ENCODE measurements at regions not wholly inside any gene's neighbourhood (a gene's known extent, or its start where the extent isn't known, plus 50 kb on each side); places are given as distances from the start of the nearest gene placed in this dataset.

DNA sequence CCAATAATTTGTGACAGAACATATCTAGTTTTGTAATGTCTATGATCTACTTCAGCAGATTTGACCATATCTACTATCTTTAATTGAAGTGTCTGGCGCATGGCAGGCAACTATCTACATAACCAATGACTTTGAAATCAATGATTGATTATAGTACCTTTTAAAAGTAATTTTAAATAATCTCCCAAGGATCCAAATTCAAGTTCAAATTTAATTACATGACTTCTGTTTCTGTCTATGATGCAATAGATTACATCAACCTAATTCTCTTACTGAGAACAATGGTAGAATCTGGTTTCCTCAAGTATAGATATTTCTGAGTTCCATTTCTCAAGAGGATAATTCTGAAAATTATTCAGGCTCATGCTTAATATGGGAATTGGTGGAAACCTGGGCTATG lies 177.4 kb upstream of the IL15 start:
- no peak for DNase-seq (ENCODE audit: low read depth)
- no peak overlapping the region for H3K4me3 ChIP-seq (ENCODE audit: low read depth, low read length)
- TF ChIP-seq, protein P1, sequence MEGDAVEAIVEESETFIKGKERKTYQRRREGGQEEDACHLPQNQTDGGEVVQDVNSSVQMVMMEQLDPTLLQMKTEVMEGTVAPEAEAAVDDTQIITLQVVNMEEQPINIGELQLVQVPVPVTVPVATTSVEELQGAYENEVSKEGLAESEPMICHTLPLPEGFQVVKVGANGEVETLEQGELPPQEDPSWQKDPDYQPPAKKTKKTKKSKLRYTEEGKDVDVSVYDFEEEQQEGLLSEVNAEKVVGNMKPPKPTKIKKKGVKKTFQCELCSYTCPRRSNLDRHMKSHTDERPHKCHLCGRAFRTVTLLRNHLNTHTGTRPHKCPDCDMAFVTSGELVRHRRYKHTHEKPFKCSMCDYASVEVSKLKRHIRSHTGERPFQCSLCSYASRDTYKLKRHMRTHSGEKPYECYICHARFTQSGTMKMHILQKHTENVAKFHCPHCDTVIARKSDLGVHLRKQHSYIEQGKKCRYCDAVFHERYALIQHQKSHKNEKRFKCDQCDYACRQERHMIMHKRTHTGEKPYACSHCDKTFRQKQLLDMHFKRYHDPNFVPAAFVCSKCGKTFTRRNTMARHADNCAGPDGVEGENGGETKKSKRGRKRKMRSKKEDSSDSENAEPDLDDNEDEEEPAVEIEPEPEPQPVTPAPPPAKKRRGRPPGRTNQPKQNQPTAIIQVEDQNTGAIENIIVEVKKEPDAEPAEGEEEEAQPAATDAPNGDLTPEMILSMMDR (IDR thresholded peaks at IDR 0.05; ENCODE audit: insufficient read depth, low read depth, low read length) = no peak

GRCh38 chr4:141462361-141462760 lies 174.0 kb upstream of the IL15 start:
- DNase-seq (ENCODE audit: low read depth) = no peak
- TF ChIP-seq, protein P1 (IDR thresholded peaks at IDR 0.05; ENCODE audit: insufficient read depth, low read depth, low read length) = no peak

DNA sequence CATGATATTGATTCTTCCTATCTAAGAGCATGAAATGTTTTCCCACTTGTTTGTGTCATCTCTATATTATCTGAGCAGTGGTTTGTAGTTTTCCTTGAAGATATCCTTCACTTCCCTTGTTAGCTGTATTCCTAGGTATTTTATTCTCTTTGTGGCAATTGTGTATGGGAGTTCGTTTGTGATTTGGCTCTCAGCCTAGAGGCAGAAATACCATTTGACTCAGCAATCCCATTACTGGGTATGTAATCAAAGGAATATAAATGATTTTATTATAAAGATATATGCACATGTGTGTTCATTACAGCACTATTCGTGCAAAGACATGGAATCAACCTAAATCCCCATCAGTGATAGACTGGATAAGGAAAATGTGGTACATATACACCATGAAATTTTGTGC lies 172.7 kb upstream of the IL15 start:
- TF ChIP-seq, protein P1 (IDR thresholded peaks at IDR 0.05; ENCODE audit: insufficient read depth, low read depth, low read length) = no peak
- H3K4me3 ChIP-seq (ENCODE audit: low read depth, low read length) = no peak overlapping the region
- no peak for DNase-seq (ENCODE audit: low read depth)

More at GRCh38 chr4:141462361-141462760, 174.0 kb upstream of the IL15 start:
- no peak overlapping the region for H3K4me3 ChIP-seq (ENCODE audit: low read depth, low read length)

- H3K4me3 ChIP-seq (ENCODE audit: low read depth, low read length) = no peak overlapping the region
- no peak for DNase-seq (ENCODE audit: low read depth)
- TF ChIP-seq, protein P1 (IDR thresholded peaks at IDR 0.05; ENCODE audit: insufficient read depth, low read depth, low read length) = no peak
Measured at GRCh38 chr4:141464366-141464765, 172.0 kb upstream of the IL15 start.

- H3K4me3 ChIP-seq (ENCODE audit: low read depth, low read length) = no peak overlapping the region
- DNase-seq (ENCODE audit: low read depth) = no peak
- TF ChIP-seq, protein P1 (IDR thresholded peaks at IDR 0.05; ENCODE audit: insufficient read depth, low read depth, low read length) = no peak
Measured at GRCh38 chr4:141465171-141465570, 171.2 kb upstream of the IL15 start.

DNA sequence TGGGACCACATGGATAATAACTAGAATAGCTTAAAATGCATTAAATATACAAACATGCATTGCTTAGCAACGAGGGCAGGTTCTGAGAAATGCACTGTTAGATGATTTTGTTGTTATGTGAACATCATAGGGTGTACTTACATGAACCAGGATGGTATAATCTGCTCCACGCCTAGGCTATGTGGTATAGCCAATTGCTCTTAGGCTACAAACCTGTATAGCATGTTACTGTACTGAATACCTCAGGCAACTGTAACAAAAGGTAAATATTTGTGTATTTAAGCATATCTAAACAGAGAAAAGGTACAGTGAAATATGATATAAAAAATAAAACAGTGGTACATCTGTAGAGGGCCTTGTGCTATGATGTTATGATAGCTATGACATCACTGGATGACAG lies 169.2 kb upstream of the IL15 start:
- TF ChIP-seq, protein P1 (IDR thresholded peaks at IDR 0.05; ENCODE audit: insufficient read depth, low read depth, low read length) = no peak
- no peak overlapping the region for H3K4me3 ChIP-seq (ENCODE audit: low read depth, low read length)
- no peak for DNase-seq (ENCODE audit: low read depth)

DNA sequence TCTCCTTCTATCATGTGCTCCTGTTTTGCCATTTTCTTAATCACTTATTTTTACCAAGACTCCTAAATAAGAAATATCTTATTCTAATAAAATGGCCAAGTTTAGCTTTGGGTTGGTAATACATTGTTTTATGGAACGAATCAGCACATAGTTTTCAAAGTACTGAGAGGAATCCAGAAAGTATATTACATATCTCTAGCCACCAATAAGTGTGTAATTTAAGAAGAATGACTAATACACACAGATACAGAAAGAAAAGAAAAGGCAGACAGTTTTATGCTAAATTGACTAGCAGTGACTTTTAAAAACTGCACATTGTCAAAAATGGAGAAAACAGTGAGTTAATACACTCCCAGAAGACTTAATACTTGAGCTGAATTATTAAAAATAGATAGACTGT lies 167.0 kb upstream of the IL15 start:
- DNase-seq (ENCODE audit: low read depth) = no peak
- H3K4me3 ChIP-seq (ENCODE audit: low read depth, low read length) = no peak overlapping the region
- TF ChIP-seq, protein P1 (IDR thresholded peaks at IDR 0.05; ENCODE audit: insufficient read depth, low read depth, low read length) = no peak

All from fibroblast of villous mesenchyme (primary cell).